Brain microvascular endothelial cell (primary cell): ENCODE measurements at regions not wholly inside any gene's neighbourhood (a gene's known extent, or its start where the extent isn't known, plus 50 kb on each side); places are given as distances from the start of the nearest gene placed in this dataset.

Experiments
- DNase-seq: peaks from one replicate; pipeline ENCODE4 v3.0.0-alpha.2; 2020
- H3K27ac ChIP-seq: fragments of 250-450 bp; sonication (Bioruptor Pico); 2 replicates; pipeline ENCODE4 v1.5.1; 2020; ENCODE audit warnings: mild to moderate bottlenecking, moderate library complexity
- H3K27me3 ChIP-seq: fragments of 250-450 bp; sonication (Bioruptor Pico); replicated peaks from 2 replicates; pipeline ENCODE4 v1.5.1; 2020; ENCODE audit warnings: mild to moderate bottlenecking
- H3K36me3 ChIP-seq: fragments of 250-450 bp; sonication (Bioruptor Pico); replicated peaks from 2 replicates; pipeline ENCODE4 v1.5.1; 2020; ENCODE audit warnings: mild to moderate bottlenecking
- H3K4me3 ChIP-seq: 2 replicates; pipeline ENCODE4 v1.5.1; 2011; ENCODE audit warnings: low read depth, mild to moderate bottlenecking, control low read depth, low read length, moderate library complexity
- in situ Hi-C: cut with HindIII; loops from 2 replicates; pipeline ENCODE4 v1.10.0; 2017; ENCODE audit warnings: low sequenced_read_pairs, low pct_ligation_motif_present
- TF ChIP-seq, protein P1 (sequence below): IDR thresholded peaks from 2 replicates; pipeline ENCODE4 v1.5.1; 2011; ENCODE audit warnings: low read depth, mild to moderate bottlenecking, moderate library complexity, low read length, control low read depth, inconsistent platforms; ENCODE audit errors: missing control alignments

DNA sequence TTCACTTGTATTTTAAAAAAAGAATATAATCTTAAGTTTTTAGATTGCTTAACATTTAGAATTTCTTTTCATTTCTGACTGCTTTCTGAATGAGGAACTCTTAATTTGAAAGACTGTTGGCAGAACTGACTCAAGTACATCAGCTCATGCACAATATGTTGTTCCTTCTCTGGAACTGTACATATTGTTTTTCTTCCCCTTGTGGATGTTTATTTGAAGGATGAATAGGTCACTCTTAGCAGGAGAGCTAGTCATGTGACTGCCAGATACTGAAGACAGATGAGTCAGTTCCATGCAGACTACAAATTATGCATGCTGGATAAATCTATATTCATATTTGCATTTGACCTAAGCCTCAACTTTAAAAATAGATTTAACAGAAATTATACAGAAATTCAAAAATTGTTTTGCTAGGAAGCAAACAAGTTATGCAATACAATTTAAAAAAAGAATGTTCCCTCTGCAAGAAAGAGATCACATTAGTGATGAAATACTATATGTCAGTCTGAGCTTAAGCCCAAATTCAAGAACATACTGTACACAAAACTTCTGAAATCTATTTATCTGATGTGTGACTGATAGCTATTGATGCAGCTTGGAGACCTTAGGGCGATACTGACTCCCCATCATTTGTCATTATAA, 1274.9 kb upstream of the GJE1 start:
- Histone ChIP-seq H3K27me3 (no peaks in the 10 kb centered on the region), H3K4me3 (no peak overlapping the region), H3K36me3 (no peaks in the 10 kb centered on the region), H3K27ac (peak overlapping the region; percentile 34)
- TF ChIP-seq, protein P1, sequence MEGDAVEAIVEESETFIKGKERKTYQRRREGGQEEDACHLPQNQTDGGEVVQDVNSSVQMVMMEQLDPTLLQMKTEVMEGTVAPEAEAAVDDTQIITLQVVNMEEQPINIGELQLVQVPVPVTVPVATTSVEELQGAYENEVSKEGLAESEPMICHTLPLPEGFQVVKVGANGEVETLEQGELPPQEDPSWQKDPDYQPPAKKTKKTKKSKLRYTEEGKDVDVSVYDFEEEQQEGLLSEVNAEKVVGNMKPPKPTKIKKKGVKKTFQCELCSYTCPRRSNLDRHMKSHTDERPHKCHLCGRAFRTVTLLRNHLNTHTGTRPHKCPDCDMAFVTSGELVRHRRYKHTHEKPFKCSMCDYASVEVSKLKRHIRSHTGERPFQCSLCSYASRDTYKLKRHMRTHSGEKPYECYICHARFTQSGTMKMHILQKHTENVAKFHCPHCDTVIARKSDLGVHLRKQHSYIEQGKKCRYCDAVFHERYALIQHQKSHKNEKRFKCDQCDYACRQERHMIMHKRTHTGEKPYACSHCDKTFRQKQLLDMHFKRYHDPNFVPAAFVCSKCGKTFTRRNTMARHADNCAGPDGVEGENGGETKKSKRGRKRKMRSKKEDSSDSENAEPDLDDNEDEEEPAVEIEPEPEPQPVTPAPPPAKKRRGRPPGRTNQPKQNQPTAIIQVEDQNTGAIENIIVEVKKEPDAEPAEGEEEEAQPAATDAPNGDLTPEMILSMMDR: no peak
- in situ Hi-C loops: no loop called here
- peak; percentile 88 for DNase-seq

DNA sequence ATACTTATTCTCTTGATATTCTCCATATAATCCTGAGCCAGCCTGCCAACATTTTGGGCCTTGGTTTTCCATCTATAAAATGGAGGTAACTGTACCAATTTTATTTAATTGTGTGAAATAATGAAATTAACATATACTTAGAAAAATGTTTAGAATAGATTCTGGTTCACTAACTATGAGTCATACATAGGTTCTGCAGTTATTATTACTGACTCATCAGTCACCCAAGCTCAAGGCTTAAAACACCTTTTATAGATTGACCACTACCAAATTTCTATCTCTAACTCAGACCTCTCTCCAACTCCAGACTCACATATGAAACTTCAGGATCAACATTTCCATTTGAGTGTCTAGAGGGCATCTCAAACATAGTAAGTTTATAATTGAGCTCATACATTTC, 1277.2 kb upstream of the GJE1 start:
- in situ Hi-C loops: no loop called here
- TF ChIP-seq, protein P1: no peak
- Histone ChIP-seq H3K27me3 (no peaks in the 10 kb centered on the region), H3K27ac (no peak overlapping the region), H3K36me3 (no peaks in the 10 kb centered on the region), H3K4me3 (no peak overlapping the region)
- DNase-seq: no peak

DNA sequence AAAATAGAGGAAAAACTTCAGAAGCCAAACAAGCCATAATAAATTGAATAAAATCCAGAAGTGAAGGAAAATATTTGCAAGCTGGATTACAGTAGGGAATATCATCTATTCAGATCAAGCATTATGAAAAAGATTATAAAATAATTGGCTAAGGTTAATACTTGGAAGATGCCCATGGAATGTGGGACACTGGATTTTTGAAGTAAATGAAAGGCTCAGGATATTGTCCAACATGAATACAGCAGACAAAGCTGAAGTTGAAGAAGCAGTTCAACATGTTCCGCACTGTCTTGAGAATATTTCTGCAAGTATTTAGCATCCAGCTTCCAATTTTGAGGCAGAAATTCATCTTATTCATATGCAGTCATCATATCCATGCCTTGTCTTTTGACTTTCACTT, 1278.4 kb upstream of the GJE1 start:
- DNase-seq: no peak
- no peaks in the 10 kb centered on the region for H3K36me3 ChIP-seq
- in situ Hi-C loops: no loop called here
- TF ChIP-seq, protein P1: no peak
- H3K27ac ChIP-seq: no peak overlapping the region
- no peak overlapping the region for H3K4me3 ChIP-seq
- H3K27me3 ChIP-seq: no peaks in the 10 kb centered on the region

DNA sequence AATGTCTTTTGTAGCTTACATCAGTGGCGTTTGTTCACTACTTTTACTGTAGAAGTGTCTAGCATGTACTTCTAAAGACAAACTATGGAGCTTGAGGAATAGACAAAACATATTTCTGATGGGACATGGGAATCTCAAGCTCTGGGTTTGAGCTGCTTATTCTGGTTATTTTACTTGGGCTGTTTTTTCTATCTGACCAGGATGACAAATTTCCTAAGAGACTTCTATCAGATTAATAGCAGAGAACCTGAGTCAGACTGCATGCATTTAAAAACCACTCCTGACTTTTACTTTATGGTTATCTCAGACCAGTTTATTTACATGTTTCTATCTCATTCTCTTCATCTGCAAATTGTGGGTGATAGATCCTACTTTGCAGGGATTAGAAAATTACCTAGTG, 1282.3 kb upstream of the GJE1 start:
- in situ Hi-C loops: no loop called here
- DNase-seq: peak; percentile 44
- Histone ChIP-seq H3K27me3 (no peaks in the 10 kb centered on the region), H3K36me3 (no peaks in the 10 kb centered on the region), H3K4me3 (no peak overlapping the region), H3K27ac (peak overlapping the region; percentile 47)
- TF ChIP-seq, protein P1: no peak

DNA sequence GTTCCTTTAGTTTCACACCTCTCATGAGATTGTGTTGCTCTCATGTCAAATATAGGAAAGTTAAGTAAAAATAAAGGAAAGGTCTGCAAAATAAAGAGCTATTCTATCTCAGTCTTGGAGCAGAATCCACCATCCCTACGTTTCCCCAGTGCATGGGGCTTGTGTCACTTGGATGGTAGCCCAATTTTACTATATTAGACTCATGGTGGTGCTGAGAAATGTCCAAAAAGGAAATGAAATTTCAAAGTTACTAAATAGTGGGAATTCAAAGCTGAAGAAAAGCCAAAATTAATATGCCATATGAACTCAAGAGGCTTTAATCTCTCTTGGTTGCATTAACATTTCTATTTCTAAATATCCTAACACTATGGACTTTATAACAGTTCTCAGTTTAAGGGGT, 1283.3 kb upstream of the GJE1 start:
- in situ Hi-C loops: no loop called here
- TF ChIP-seq, protein P1: no peak
- no peak for DNase-seq
- no peak overlapping the region for H3K27ac ChIP-seq
- H3K27me3 ChIP-seq: no peaks in the 10 kb centered on the region
- no peaks in the 10 kb centered on the region for H3K36me3 ChIP-seq
- no peak overlapping the region for H3K4me3 ChIP-seq

DNA sequence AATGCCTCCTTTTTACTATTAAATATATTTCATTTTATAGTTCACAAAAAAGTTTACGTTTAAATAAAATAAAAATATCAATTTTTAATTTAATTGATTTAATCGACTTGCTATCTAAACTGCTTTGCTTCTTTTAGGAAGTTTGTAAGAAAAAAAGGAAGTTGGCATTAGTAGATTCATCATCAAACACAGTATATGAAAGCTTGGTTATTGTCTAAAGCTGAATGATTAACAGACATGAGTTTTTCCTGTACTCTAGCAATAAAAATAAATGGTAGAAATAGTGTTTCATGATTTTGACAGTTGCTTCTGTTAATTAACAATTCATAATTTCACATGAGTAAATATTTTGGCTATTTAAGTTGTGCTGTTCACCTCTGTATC, 1285.5 kb upstream of the GJE1 start:
- no peak for DNase-seq
- in situ Hi-C loops: no loop called here
- TF ChIP-seq, protein P1: no peak

More for the DNA sequence above, 1285.5 kb upstream of the GJE1 start:
- H3K27ac ChIP-seq: no peak overlapping the region
- H3K36me3 ChIP-seq: no peaks in the 10 kb centered on the region
- no peaks in the 10 kb centered on the region for H3K27me3 ChIP-seq
- no peak overlapping the region for H3K4me3 ChIP-seq
